ENCODE measurements at regions not wholly inside any gene's neighbourhood (a gene's known extent, or its start where the extent isn't known, plus 50 kb on each side); places are given as distances from the start of the nearest gene placed in this dataset.

DNA sequence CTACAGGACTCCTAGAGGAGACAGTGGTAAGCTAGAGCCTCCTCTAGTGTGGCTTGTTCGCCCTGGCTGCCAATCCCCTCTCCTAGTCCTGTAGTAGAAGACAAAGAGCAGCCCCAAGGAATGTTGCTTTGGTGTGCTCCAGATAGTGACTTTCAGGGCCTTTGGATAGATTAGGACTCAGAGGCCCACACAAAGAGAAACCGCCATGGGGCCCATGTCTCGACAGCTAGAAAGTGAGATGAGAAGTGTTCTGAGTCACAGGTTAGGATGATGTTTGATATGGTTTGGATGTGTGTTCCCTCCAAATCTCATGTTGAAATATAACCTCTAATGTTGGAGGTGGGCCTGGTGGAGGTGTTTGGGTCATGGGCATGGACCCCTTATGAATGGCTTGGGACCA lies 51.8 kb upstream of the JDP2 start:
- TF ChIP-seq, protein P1, sequence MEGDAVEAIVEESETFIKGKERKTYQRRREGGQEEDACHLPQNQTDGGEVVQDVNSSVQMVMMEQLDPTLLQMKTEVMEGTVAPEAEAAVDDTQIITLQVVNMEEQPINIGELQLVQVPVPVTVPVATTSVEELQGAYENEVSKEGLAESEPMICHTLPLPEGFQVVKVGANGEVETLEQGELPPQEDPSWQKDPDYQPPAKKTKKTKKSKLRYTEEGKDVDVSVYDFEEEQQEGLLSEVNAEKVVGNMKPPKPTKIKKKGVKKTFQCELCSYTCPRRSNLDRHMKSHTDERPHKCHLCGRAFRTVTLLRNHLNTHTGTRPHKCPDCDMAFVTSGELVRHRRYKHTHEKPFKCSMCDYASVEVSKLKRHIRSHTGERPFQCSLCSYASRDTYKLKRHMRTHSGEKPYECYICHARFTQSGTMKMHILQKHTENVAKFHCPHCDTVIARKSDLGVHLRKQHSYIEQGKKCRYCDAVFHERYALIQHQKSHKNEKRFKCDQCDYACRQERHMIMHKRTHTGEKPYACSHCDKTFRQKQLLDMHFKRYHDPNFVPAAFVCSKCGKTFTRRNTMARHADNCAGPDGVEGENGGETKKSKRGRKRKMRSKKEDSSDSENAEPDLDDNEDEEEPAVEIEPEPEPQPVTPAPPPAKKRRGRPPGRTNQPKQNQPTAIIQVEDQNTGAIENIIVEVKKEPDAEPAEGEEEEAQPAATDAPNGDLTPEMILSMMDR (IDR thresholded peaks at IDR 0.05 in 2 of 3, conservative IDR thresholded peaks at IDR 0.05 in 1 of 3; ENCODE audit: borderline replicate concordance in 1 of 3, insufficient read depth in 1 of 3, low read depth in 2 of 3, low read length in 2 of 3) = no peak
- TF ChIP-seq EZH2 (IDR thresholded peaks at IDR 0.05) = no peak
- TF ChIP-seq YY1 (IDR thresholded peaks at IDR 0.05; ENCODE audit: extremely low read depth, insufficient replicate concordance, low read depth, low read length) = no peak
- TF ChIP-seq EGR1 (IDR thresholded peaks at IDR 0.05; ENCODE audit: low read depth) = no peak

All from HCT116 (cell line).